ENCODE measurements at regions not wholly inside any gene's neighbourhood (a gene's known extent, or its start where the extent isn't known, plus 50 kb on each side); places are given as distances from the start of the nearest gene placed in this dataset.

DNA sequence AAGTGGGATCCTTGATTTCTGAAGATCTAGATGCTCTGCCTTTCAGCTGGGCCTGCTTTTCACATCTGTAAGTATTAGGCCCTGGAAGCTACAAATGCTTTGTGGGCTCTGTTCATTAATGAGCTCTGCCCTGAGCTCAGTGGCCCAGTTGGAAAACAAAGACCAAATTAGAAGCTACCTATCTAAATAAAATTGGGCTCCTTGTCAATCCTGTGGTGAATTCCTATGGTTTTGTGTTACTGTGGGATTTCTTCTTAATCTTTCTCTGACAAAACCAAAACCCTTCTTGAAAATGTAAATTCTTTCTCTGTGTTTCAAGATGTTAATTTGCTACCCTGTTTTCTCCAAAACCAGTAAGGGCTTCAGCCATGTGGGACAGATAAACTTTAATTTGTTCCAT lies 219.0 kb upstream of the HS6ST1 start:
- no peak for DNase-seq

DNA sequence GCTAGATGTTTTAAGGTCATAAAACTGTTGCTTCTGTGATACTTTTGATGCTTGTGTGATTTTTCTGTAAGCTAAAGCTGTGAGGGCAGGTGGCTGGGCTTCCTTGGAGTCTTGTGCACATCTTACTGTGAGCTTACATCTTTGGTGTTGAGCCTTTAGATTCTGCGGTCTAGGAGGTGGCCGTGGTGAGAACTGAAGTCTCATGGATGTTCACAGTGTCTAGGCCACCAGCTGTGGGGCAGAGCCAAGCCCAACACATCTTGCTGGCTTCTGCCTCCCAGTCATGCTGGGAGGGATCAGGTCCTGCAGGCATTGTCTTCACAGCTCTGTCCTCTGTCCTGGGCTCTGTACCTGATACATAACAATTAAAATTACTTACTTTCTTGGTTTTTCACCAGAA lies 219.7 kb upstream of the HS6ST1 start:
- no peak for DNase-seq

DNA sequence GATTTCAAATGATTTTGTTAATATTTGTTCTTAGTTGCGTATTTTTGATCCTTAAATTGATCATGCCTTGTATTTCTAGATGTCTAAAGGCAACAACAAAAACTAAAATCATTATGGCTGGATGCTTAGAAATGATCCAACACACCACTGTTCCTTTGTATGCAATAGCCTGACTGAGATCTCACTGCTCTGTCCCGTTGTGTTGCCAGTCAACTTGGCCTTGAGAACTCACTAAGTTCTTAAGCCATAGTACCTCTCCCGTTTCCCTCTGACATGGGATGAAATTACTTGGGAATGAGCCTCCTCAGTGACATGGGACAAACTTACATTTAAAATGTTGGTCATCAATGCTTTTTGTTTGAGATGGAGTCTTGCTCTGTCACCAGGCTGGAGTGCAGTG lies 222.0 kb upstream of the HS6ST1 start:
- no peak for DNase-seq

GRCh38 chr2:128541448-128541847 lies 222.8 kb upstream of the HS6ST1 start:
- no peak for DNase-seq

- DNase-seq, result peak; percentile 15
Measured at GRCh38 chr2:128543036-128543435, 224.4 kb upstream of the HS6ST1 start.

DNA sequence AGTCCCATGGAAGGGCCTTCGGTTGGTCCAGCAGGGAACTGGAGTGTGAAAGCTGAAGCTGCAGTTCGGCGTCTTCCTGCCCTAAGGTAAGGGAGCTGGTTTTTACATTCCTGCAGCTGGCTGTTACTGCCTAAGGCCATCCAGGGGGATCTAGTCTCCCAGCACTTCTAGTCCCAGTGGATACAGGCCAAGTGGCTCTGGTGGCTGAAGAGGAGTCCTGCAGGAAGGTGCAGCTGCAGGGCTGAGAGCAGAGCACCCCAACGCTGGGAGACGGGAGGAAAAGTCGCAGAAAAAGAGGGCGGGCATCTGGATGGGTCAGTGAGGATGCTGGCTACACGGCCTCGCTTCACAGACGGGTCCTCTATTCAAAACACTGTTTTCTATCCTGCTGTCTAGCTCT lies 225.0 kb upstream of the HS6ST1 start:
- DNase-seq, result peak; percentile 17

DNA sequence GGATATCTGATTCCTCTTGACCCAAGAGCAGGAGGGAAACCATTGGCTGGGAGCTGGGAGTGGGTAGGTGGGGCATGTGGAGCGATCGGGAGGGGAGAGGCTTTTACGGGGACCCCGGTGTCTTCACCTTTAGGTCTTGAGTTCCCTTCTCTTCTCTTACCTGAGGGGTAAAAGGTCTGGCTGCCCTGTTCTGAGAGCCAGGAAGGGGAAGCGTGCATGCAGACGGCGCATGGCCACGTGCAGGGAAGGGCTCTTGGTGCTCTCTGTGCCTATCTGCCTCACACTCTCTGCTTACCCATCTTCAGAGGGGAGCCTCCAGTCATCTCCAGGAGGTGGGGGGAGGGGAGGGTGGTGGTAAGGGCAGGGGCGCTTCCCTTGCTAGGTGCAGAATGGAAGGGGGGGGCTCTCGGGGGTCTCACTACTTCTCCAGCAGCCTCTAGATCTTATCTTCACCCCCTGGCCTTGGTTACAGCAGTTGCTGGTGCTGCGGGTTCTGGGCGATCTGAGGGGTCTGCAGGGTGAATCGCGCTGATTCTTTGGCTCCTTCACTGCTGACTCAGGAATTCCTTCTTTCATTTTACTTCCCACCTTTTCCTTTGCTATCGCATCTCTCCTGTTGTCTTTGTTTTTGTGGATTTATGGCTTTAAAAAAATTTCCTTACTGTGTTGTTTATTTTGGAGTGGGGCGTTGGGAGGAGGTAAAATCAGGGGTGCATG lies 225.8 kb upstream of the HS6ST1 start:
- DNase-seq, result peak; percentile 12

DNA sequence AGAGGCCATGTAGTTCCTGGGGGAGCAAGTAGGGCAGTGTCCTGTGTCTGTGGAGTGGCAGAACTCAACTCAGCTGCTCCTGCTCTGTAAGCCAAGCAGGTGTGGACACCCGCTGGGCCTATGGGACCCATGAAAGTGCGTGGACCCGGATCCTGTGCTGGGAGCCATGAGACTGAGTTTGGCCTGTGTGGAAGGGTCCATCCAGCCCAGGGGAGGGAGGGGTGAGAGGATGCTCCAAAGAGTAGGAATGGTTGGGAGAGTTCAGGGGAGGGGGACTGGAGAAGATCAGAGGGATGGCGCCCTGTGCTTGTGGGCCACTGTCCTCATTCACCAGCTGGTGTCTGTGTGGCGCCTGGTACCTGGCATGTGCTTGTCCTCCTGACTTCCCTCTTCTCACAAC lies 226.4 kb upstream of the HS6ST1 start:
- DNase-seq, result no peak

DNA sequence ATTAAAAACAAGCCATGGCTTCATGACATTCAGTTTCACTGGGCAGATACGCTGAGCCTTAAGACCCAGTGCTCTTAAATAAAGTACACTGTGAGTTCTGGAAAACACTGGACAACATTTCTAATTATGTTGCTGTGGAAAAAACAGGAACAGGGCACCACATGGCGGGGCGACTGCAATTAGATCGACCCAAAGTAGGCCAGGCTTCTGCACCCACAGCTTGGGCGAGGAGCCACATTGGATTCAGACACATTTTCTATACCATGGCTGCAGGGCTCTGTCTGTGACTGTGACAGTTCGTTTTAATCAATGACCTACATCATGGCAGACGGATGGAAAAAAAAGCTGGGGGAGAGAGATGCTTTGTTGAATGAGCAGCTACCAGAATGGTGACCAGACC lies 227.2 kb upstream of the HS6ST1 start:
- DNase-seq, result no peak

- no peak for DNase-seq
Measured at GRCh38 chr2:128547667-128548066, 229.0 kb upstream of the HS6ST1 start.

DNA sequence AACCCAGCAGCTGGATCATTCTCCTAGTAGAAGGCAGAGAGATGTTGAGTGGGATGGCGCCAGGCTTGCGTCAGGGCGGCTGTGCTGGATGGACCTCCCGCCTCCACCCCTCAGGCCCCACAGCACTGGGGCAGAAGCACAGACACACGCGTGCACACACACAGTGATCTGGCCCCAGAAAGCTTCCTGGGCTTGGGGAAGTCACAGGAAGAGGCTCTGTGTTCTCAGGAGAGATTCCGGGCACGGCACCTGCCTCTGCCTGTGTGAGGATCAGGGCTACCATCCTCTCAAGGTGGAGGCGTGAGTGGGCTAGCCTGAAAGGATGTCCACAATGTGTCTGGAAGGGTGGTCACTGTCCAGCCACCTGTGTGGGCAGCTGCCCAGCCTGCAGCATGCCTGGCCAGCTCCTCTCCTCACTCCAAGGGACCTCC lies 229.8 kb upstream of the HS6ST1 start:
- no peak for DNase-seq

- no peak for DNase-seq
Measured at GRCh38 chr2:128549094-128549493, 230.4 kb upstream of the HS6ST1 start.

- DNase-seq, result no peak
Measured at GRCh38 chr2:128549646-128550260, 231.1 kb upstream of the HS6ST1 start.

DNA sequence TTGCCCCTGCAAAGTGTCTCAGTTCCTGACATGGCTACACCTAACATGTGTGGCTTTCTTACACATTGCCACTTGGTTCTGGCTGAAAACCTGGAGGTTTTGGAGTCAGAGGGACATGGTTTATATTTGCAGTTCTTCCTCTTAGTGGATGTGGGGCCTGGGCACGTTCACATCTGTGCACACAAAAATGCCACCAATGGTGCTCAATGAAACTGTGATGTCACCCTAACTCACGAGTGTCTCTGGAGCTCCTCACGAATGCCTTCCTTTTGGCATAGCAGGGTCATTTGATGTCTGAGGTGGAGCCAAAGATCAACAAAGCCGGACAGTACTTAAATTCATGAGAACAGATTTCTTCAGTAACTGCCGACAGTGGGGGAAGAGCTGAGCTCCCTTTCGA lies 231.7 kb upstream of the HS6ST1 start:
- DNase-seq, result no peak

DNA sequence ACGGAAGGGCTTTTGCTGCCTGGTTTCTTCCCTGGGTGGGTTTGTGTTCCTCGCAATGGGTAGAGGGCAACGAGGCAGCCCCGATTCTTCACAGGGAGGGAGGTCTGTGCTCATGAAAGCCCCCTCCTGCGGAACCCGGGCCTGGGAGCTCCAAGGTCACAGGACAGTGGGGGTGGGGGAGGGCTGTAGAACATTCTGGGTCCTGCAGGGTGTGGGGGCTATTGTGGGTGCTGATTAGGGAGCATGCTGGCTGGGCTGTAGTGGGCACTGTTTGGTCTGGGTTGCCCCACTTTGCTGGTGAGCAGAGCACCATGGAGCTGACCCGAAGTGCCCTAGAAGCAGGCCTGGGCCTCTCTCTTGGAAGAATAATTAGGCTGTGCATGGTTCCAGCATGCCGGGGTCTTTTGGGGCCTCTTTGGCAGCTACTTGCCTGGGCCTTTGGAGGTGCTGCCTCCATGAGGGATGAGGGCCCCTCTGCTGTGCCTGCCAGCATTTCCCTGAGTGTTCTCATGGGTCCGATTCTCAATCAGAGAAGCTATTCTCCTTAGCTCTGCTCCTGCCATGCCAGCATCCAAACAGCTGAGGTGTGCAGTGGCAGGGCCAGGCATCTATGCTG lies 232.2 kb upstream of the HS6ST1 start:
- no peak for DNase-seq

GRCh38 chr2:128551435-128551834 lies 232.8 kb upstream of the HS6ST1 start:
- DNase-seq, result no peak

DNA sequence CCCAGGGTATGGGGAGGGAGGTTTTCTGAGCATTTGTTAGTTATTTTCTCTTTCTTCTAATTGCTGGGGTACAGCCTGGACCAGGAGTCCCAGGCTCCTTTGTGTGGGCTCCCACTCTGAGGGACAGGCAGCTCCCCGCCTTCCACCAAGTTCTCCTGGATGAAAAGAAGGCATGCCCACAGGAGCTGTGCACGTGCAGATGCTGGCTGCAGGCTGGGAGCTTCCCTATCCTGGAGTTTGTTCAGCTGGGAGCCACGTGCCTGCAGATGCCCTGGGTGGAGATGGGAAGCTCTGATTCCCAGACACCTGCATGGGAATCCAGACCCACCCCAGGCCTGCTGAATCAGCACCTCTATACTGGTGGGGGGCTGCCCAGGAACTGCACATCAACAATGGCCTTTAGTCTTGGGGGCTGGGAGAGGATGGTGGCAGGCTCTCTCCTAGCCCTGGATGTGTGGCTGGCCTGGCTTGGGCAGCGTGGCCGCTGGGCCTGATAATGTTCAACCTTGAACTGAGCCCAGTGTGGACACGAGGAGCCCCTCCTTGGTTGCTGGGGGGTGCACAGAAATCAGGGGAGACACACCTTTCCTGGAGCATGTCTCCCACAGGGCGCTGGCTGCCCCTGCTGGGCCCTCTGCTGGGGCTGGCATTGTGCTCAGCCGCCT lies 233.6 kb upstream of the HS6ST1 start:
- no peak for DNase-seq

GRCh38 chr2:128552806-128553551 lies 234.3 kb upstream of the HS6ST1 start:
- DNase-seq, result no peak

DNA sequence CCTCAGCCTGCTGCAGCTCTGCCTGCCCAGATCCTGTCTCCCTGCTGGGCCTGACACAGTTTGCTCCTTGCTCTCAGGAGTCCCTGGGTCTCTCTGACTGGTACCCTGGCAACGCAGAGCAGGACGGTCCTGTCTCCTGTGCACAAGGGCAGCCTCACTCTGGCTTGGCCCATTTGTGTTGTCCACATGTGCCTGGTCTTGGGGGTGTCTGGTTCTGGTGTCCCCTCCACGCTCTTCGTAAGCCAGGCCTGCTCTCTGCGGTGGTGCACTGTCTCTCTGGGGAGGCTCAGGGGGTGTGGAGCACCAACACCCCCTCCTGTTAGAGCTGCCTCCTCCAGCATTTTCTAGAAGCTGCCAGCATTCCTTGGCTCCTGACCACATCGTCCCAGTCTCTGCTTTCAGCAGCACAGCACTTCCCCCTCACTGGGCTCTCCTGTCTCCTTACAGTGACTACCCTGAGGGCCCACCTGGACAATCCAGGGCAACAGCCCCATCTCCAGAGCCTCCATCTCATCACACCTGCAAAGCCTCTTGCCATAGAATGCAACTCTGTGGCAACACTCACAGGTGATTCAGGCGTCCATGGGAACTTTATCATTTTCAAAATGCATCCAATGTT lies 235.6 kb upstream of the HS6ST1 start:
- DNase-seq, result no peak

- DNase-seq, result no peak
Measured at GRCh38 chr2:128555433-128555832, 236.8 kb upstream of the HS6ST1 start.

GRCh38 chr2:128556089-128556488 lies 237.4 kb upstream of the HS6ST1 start:
- DNase-seq, result no peak

DNA sequence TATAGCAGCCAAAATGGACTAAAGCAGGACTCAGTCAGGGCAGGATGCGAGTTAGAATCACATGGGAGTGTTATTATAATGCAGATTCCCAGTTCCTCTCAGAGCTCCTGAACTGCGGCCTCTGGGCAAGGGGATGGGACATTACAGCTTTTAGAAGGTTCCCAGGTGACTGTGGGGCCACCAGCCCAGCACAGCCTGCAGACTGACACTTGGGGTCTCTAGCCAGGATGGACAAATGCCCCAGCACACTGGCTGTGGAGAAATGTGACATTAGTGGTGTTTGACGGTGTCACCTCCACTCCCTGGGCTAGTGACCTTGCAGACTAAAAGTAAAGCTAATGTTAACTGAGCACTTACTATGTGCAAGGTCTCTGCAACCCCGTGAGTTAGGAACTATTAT lies 238.0 kb upstream of the HS6ST1 start:
- no peak for DNase-seq

GRCh38 chr2:128557069-128557468 lies 238.4 kb upstream of the HS6ST1 start:
- no peak for DNase-seq
